ENCODE measurements at regions not wholly inside any gene's neighbourhood (a gene's known extent, or its start where the extent isn't known, plus 50 kb on each side); places are given as distances from the start of the nearest gene placed in this dataset.

GRCh38 chr12:131378176-131378842 is 332.6 kb upstream of the SFSWAP start (continued):
- no peak for TF ChIP-seq HDAC6 (IDR thresholded peaks at IDR 0.05; ENCODE audit: low read depth, low read length)
- TF ChIP-seq SP4 (IDR thresholded peaks at IDR 0.05; ENCODE audit: low read length): no peak
- no peak for TF ChIP-seq JUND (IDR thresholded peaks at IDR 0.05; ENCODE audit: low read length)
- TF ChIP-seq ATF2 (IDR thresholded peaks at IDR 0.05; ENCODE audit: low read length): no peak
- no peak for TF ChIP-seq ATF3 (IDR thresholded peaks at IDR 0.05; ENCODE audit: insufficient read depth, low read depth, low read length)

All from H1 (cell line).